Stimulated activated CD8-positive, alpha-beta memory T cell treated with anti-CD3 and anti-CD28 coated beads, Interleukin-7, amount 100 ng/mL, for 1 hour (primary cell): ENCODE measurements at regions not wholly inside any gene's neighbourhood (a gene's known extent, or its start where the extent isn't known, plus 50 kb on each side); places are given as distances from the start of the nearest gene placed in this dataset.

Experiments used
- DNase-seq, 2 donors: peaks; one replicate each; pipeline ENCODE4 v3.0.0-alpha.2; 2020; ENCODE audit warnings: low read depth in 2 of 2

GRCh38 chr11:134749040-134749839 lies 337.2 kb upstream of the B3GAT1 start:
- DNase-seq, result no peak

- no peak for DNase-seq
Measured at GRCh38 chr11:134746609-134747008, 334.6 kb upstream of the B3GAT1 start.

GRCh38 chr11:134745456-134745855 lies 333.4 kb upstream of the B3GAT1 start:
- DNase-seq, result no peak

GRCh38 chr11:134743820-134744195 lies 331.8 kb upstream of the B3GAT1 start:
- no peak for DNase-seq

GRCh38 chr11:134742956-134743819 lies 331.1 kb upstream of the B3GAT1 start:
- DNase-seq, result no peak

- no peak for DNase-seq
Measured at GRCh38 chr11:134742224-134742612, 330.2 kb upstream of the B3GAT1 start.

- no peak for DNase-seq
Measured at GRCh38 chr11:134741453-134742223, 329.6 kb upstream of the B3GAT1 start.

GRCh38 chr11:134740590-134741261 lies 328.7 kb upstream of the B3GAT1 start:
- DNase-seq, result no peak

- DNase-seq, result no peak
Measured at GRCh38 chr11:134739136-134739535, 327.1 kb upstream of the B3GAT1 start.

GRCh38 chr11:134738581-134738980 lies 326.5 kb upstream of the B3GAT1 start:
- DNase-seq, result no peak

- no peak for DNase-seq
Measured at GRCh38 chr11:134737563-134738510, 325.8 kb upstream of the B3GAT1 start.

GRCh38 chr11:134736251-134736947 lies 324.4 kb upstream of the B3GAT1 start:
- no peak for DNase-seq

- DNase-seq, result no peak
Measured at GRCh38 chr11:134734894-134735293, 322.9 kb upstream of the B3GAT1 start.

GRCh38 chr11:134734141-134734845 lies 322.3 kb upstream of the B3GAT1 start:
- DNase-seq, result no peak

GRCh38 chr11:134733646-134734045 lies 321.6 kb upstream of the B3GAT1 start:
- DNase-seq, result no peak

- DNase-seq, result no peak
Measured at GRCh38 chr11:134731213-134731961, 319.3 kb upstream of the B3GAT1 start.

- no peak for DNase-seq
Measured at GRCh38 chr11:134730561-134731212, 318.6 kb upstream of the B3GAT1 start.

GRCh38 chr11:134730101-134730500 lies 318.1 kb upstream of the B3GAT1 start:
- DNase-seq, result no peak
